ENCODE measurements at regions not wholly inside any gene's neighbourhood (a gene's known extent, or its start where the extent isn't known, plus 50 kb on each side); places are given as distances from the start of the nearest gene placed in this dataset.
A peak's percentile ranks its signal among the peaks of the same experiment; 100 is the strongest.

GRCh38 chr5:170179626-170180025, 53.2 kb upstream of the C5orf58 start:
- Histone ChIP-seq H3K27ac (ENCODE audit: low read depth, low read length) (no peak overlapping the region), H4K20me1 (ENCODE audit: insufficient read depth, low read length) (no peaks in the 10 kb centered on the region), H3K4me2 (ENCODE audit: low read length) (no peak overlapping the region), H2AFZ (ENCODE audit: low read depth, low read length) (no peak overlapping the region), H3K79me2 (ENCODE audit: insufficient read depth, low read length) (no peaks in the 10 kb centered on the region), H3K4me1 (ENCODE audit: insufficient read depth, low read length) (no peaks in the 10 kb centered on the region), H3K27me3 (ENCODE audit: insufficient read depth, low read length) (no peaks in the 10 kb centered on the region), H3K9ac (ENCODE audit: low read length) (no peak overlapping the region), H3K36me3 (ENCODE audit: insufficient read depth, low read length) (no peaks in the 10 kb centered on the region), H3K4me3 (ENCODE audit: insufficient read depth, low read depth, low read length) (no peak overlapping the region), H3K9me3 (ENCODE audit: insufficient read depth, low read depth, low read length) (no peaks in the 10 kb centered on the region)
- Mint-ChIP-seq H3K4me1 (ENCODE audit: low read depth, unreplicated experiment) (no peaks in the 10 kb centered on the region), H3K27me3 (ENCODE audit: low read depth, unreplicated experiment) (peaks cover 24% of the 10 kb centered on the region), H3K4me3 (ENCODE audit: unreplicated experiment) (no peak overlapping the region), H3K36me3 (ENCODE audit: low read depth, unreplicated experiment) (no peaks in the 10 kb centered on the region), H3K27ac (ENCODE audit: unreplicated experiment) (no peak overlapping the region), H3K9me3 (ENCODE audit: unreplicated experiment) (no peaks in the 10 kb centered on the region)
- FAIRE-seq (no peak), DNase-seq (ENCODE audit: low read depth) (no peak)
- TF ChIP-seq, protein P1, sequence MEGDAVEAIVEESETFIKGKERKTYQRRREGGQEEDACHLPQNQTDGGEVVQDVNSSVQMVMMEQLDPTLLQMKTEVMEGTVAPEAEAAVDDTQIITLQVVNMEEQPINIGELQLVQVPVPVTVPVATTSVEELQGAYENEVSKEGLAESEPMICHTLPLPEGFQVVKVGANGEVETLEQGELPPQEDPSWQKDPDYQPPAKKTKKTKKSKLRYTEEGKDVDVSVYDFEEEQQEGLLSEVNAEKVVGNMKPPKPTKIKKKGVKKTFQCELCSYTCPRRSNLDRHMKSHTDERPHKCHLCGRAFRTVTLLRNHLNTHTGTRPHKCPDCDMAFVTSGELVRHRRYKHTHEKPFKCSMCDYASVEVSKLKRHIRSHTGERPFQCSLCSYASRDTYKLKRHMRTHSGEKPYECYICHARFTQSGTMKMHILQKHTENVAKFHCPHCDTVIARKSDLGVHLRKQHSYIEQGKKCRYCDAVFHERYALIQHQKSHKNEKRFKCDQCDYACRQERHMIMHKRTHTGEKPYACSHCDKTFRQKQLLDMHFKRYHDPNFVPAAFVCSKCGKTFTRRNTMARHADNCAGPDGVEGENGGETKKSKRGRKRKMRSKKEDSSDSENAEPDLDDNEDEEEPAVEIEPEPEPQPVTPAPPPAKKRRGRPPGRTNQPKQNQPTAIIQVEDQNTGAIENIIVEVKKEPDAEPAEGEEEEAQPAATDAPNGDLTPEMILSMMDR (IDR thresholded peaks at IDR 0.05; ENCODE audit: insufficient read depth, low read depth, low read length) = no peak
- TF ChIP-seq EZH2 (IDR thresholded peaks at IDR 0.05; ENCODE audit: insufficient read depth, low read length) = no peak

GRCh38 chr5:170181902-170182301, 50.9 kb upstream of the C5orf58 start:
- H3K79me2 ChIP-seq (ENCODE audit: insufficient read depth, low read length) = no peaks in the 10 kb centered on the region
- peak; percentile 3 for DNase-seq (ENCODE audit: low read depth)
- Mint-ChIP-seq H3K9me3 (ENCODE audit: unreplicated experiment) (peaks cover 3% of the 10 kb centered on the region), H3K4me3 (ENCODE audit: unreplicated experiment) (no peak overlapping the region), H3K27me3 (ENCODE audit: low read depth, unreplicated experiment) (peaks cover 29% of the 10 kb centered on the region), H3K36me3 (ENCODE audit: low read depth, unreplicated experiment) (no peaks in the 10 kb centered on the region), H3K4me1 (ENCODE audit: low read depth, unreplicated experiment) (no peaks in the 10 kb centered on the region), H3K27ac (ENCODE audit: unreplicated experiment) (no peak overlapping the region)
- H3K27ac ChIP-seq (ENCODE audit: low read depth, low read length) = no peak overlapping the region
- H2AFZ ChIP-seq (ENCODE audit: low read depth, low read length) = no peak overlapping the region
- H3K4me3 ChIP-seq (ENCODE audit: insufficient read depth, low read depth, low read length) = no peak overlapping the region
- no peaks in the 10 kb centered on the region for H3K4me1 ChIP-seq (ENCODE audit: insufficient read depth, low read length)
- no peak overlapping the region for H3K4me2 ChIP-seq (ENCODE audit: low read length)
- no peaks in the 10 kb centered on the region for H3K36me3 ChIP-seq (ENCODE audit: insufficient read depth, low read length)
- H4K20me1 ChIP-seq (ENCODE audit: insufficient read depth, low read length) = no peaks in the 10 kb centered on the region
- FAIRE-seq = no peak
- no peak overlapping the region for H3K9ac ChIP-seq (ENCODE audit: low read length)
- no peaks in the 10 kb centered on the region for H3K9me3 ChIP-seq (ENCODE audit: insufficient read depth, low read depth, low read length)
- no peak for TF ChIP-seq EZH2 (IDR thresholded peaks at IDR 0.05; ENCODE audit: insufficient read depth, low read length)
- TF ChIP-seq, protein P1 (IDR thresholded peaks at IDR 0.05; ENCODE audit: insufficient read depth, low read depth, low read length) = no peak
- H3K27me3 ChIP-seq (ENCODE audit: insufficient read depth, low read length) = no peaks in the 10 kb centered on the region

GRCh38 chr5:170182491-170182890, 50.3 kb upstream of the C5orf58 start:
- Mint-ChIP-seq H3K27me3 (ENCODE audit: low read depth, unreplicated experiment) (peaks cover 29% of the 10 kb centered on the region), H3K4me1 (ENCODE audit: low read depth, unreplicated experiment) (no peaks in the 10 kb centered on the region), H3K36me3 (ENCODE audit: low read depth, unreplicated experiment) (no peaks in the 10 kb centered on the region), H3K9me3 (ENCODE audit: unreplicated experiment) (peaks cover 3% of the 10 kb centered on the region), H3K4me3 (ENCODE audit: unreplicated experiment) (no peak overlapping the region), H3K27ac (ENCODE audit: unreplicated experiment) (no peak overlapping the region)
- no peaks in the 10 kb centered on the region for H3K9me3 ChIP-seq (ENCODE audit: insufficient read depth, low read depth, low read length)
- no peak for FAIRE-seq
- no peak for TF ChIP-seq EZH2 (IDR thresholded peaks at IDR 0.05; ENCODE audit: insufficient read depth, low read length)
- TF ChIP-seq, protein P1 (IDR thresholded peaks at IDR 0.05; ENCODE audit: insufficient read depth, low read depth, low read length) = no peak
- H3K4me2 ChIP-seq (ENCODE audit: low read length) = no peak overlapping the region
- no peak overlapping the region for H2AFZ ChIP-seq (ENCODE audit: low read depth, low read length)
- no peaks in the 10 kb centered on the region for H3K36me3 ChIP-seq (ENCODE audit: insufficient read depth, low read length)
- no peaks in the 10 kb centered on the region for H4K20me1 ChIP-seq (ENCODE audit: insufficient read depth, low read length)
- no peak overlapping the region for H3K27ac ChIP-seq (ENCODE audit: low read depth, low read length)
- H3K27me3 ChIP-seq (ENCODE audit: insufficient read depth, low read length) = no peaks in the 10 kb centered on the region
- no peaks in the 10 kb centered on the region for H3K79me2 ChIP-seq (ENCODE audit: insufficient read depth, low read length)
- no peak for DNase-seq (ENCODE audit: low read depth)
- no peaks in the 10 kb centered on the region for H3K4me1 ChIP-seq (ENCODE audit: insufficient read depth, low read length)
- H3K4me3 ChIP-seq (ENCODE audit: insufficient read depth, low read depth, low read length) = no peak overlapping the region
- no peak overlapping the region for H3K9ac ChIP-seq (ENCODE audit: low read length)

All from astrocyte (in vitro differentiated cells and primary cell).